ENCODE measurements at regions not wholly inside any gene's neighbourhood (a gene's known extent, or its start where the extent isn't known, plus 50 kb on each side); places are given as distances from the start of the nearest gene placed in this dataset.

DNA sequence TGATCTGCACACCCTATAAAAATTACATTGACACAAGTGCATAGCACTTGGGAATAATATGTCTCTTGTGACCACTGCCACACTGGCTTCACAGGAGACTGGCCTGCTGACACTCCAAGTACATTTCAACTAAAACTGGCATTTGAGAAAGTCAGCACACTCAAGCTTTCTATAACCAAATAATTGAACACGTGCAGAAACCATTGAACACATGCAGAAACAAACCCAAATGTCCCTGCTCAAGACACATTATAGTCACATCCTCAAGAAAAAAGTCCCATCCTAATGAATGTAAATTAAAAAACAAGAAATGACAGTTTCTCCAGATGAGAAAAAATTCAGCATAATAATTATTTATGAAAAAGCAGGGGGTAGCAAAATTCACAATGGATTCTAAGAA, 1859.1 kb upstream of the PCDH20 start:
- TF ChIP-seq CTCF (conservative IDR thresholded peaks at IDR 0.05; ENCODE audit: low read depth, low read length) (no peak), RCOR1 (IDR thresholded peaks at IDR 0.05; ENCODE audit: insufficient replicate concordance, low read length) (no peak), POLR2A (IDR thresholded peaks at IDR 0.05; ENCODE audit: low read depth, low read length) (no peak), USF2 (IDR thresholded peaks at IDR 0.05; ENCODE audit: low read depth, low read length) (no peak), BHLHE40 (IDR thresholded peaks at IDR 0.05; ENCODE audit: low read depth, low read length) (no peak), ELK1 (IDR thresholded peaks at IDR 0.05; ENCODE audit: borderline replicate concordance, low read depth, low read length) (no peak), MAFK (IDR thresholded peaks at IDR 0.05; ENCODE audit: low read depth, low read length) (no peak), CEBPB (IDR thresholded peaks at IDR 0.05; ENCODE audit: low read depth, low read length) (no peak), MXI1 (IDR thresholded peaks at IDR 0.05; ENCODE audit: borderline replicate concordance, low read depth, low read length) (no peak), RAD21 (IDR thresholded peaks at IDR 0.05; ENCODE audit: low read length) (no peak), FOS (IDR thresholded peaks at IDR 0.05; ENCODE audit: low read depth, low read length) (no peak), MAZ (IDR thresholded peaks at IDR 0.05; ENCODE audit: borderline replicate concordance, low read depth, low read length) (no peak), RFX5 (IDR thresholded peaks at IDR 0.05; ENCODE audit: low read depth, low read length) (no peak), CHD1 (IDR thresholded peaks at IDR 0.05; ENCODE audit: low read depth, low read length) (no peak)
